GM12891 (cell line): ENCODE measurements at regions not wholly inside any gene's neighbourhood (a gene's known extent, or its start where the extent isn't known, plus 50 kb on each side); places are given as distances from the start of the nearest gene placed in this dataset.

Experiments
- PAX5 ChIP-seq: IDR thresholded peaks from 2 replicates; pipeline ENCODE4 v1.6.1; 2011; ENCODE audit warnings: low read length, moderate library complexity, mild to moderate bottlenecking; ENCODE audit not compliant: insufficient read depth, severe bottlenecking
- POLR2A ChIP-seq: IDR thresholded peaks from 2 replicates; pipeline ENCODE4 v1.6.1; 2011; ENCODE audit warnings: low read depth, low read length, control low read depth
- POLR2AphosphoS5 ChIP-seq: IDR thresholded peaks from 2 replicates; pipeline ENCODE4 v1.6.1; 2011; ENCODE audit warnings: low read depth, low read length, control low read depth
- POU2F2 ChIP-seq: IDR thresholded peaks from 2 replicates; pipeline ENCODE4 v1.6.1; 2011; ENCODE audit warnings: low read depth, mild to moderate bottlenecking, control low read depth, low read length, moderate library complexity
- TAF1 ChIP-seq: IDR thresholded peaks from 2 replicates; pipeline ENCODE4 v1.6.1; 2011; ENCODE audit warnings: low read depth, low read length, control low read depth

DNA sequence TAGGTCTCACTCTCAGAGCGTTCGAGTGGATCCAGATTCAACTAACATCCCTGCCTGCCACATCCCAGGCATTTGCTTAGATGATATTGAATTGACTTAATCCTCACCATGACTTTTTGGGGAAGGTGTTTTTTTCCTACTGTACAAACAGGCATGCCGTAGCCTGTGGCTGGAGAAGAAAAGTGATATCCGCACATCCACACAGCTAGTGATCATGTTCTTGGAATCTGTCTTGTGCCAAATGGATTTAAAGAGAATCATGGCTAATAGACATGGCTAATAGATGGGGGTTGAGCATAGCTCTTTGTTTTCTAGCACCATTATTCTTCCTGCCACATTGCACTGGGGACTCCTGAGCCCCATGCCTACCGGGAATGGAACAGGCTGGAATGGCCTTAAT, 82.1 kb upstream of the THY1 start:
- TF ChIP-seq POLR2AphosphoS5 (no peak), POLR2A (no peak), TAF1 (no peak), PAX5 (no peak), POU2F2 (no peak)
